Activated CD8-positive, alpha-beta T cell treated with anti-CD3 and anti-CD28 coated beads for 36 hours (primary cell): ENCODE measurements at regions not wholly inside any gene's neighbourhood (a gene's known extent, or its start where the extent isn't known, plus 50 kb on each side); places are given as distances from the start of the nearest gene placed in this dataset.

Experiments
- ATAC-seq: fragments of 200-7000 bp; cut with Tn5 transposase; one replicate; pipeline ENCODE4 v1.10.0; 2021; ENCODE audit warnings: mild to moderate bottlenecking, moderate library complexity
- CTCF ChIA-PET: fragments of 350-600 bp; sonication (Branson Sonifier 250); formaldehyde crosslinking; loops from one replicate; lab custom pipeline; 2021; ENCODE audit warnings: antibody characterized with exemption; lab: Charles Lee
- POLR2A ChIA-PET: fragments of 350-600 bp; sonication (Branson Sonifier 250); formaldehyde crosslinking; loops from one replicate; lab custom pipeline; 2021; ENCODE audit warnings: antibody characterized with exemption; lab: Charles Lee
- DNase-seq: peaks from one replicate; pipeline ENCODE4 v3.0.0-alpha.2; 2020
- H3K27ac Mint-ChIP-seq: one replicate; pipeline ENCODE4 v1.8.0; 2021; ENCODE audit warnings: mild to moderate bottlenecking, mixed read lengths
- H3K27me3 Mint-ChIP-seq: one replicate; pipeline ENCODE4 v1.8.0; 2021; ENCODE audit warnings: mixed read lengths
- H3K36me3 Mint-ChIP-seq: one replicate; pipeline ENCODE4 v1.8.0; 2021; ENCODE audit warnings: low read depth, mixed read lengths
- H3K4me1 Mint-ChIP-seq: one replicate; pipeline ENCODE4 v1.8.0; 2021; ENCODE audit warnings: low read depth, mixed read lengths
- H3K4me3 Mint-ChIP-seq: one replicate; pipeline ENCODE4 v1.8.0; 2021; ENCODE audit warnings: mild to moderate bottlenecking, moderate library complexity, mixed read lengths
- H3K9me3 Mint-ChIP-seq: one replicate; pipeline ENCODE4 v1.8.0; 2021; ENCODE audit warnings: mixed read lengths
- intact Hi-C: fragments of 100-400 bp; cut with micrococcal nuclease; formaldehyde crosslinking; loops from one replicate; pipeline ENCODE4 v1.10.0; 2022
- TF ChIP-seq, protein P1 (sequence below): fragments of 200-600 bp; IDR thresholded peaks from one replicate; pipeline ENCODE4 v1.8.0; 2022; ENCODE audit warnings: antibody characterized with exemption, mild to moderate bottlenecking

GRCh38 chr11:116542406-116542805, 230.4 kb downstream of the BUD13 start:
- POLR2A ChIA-PET, result no interaction called here
- no peaks in the 10 kb centered on the region for H3K36me3 Mint-ChIP-seq

GRCh38 chr11:116541460-116541859, 231.3 kb downstream of the BUD13 start:
- TF ChIP-seq, protein P1, sequence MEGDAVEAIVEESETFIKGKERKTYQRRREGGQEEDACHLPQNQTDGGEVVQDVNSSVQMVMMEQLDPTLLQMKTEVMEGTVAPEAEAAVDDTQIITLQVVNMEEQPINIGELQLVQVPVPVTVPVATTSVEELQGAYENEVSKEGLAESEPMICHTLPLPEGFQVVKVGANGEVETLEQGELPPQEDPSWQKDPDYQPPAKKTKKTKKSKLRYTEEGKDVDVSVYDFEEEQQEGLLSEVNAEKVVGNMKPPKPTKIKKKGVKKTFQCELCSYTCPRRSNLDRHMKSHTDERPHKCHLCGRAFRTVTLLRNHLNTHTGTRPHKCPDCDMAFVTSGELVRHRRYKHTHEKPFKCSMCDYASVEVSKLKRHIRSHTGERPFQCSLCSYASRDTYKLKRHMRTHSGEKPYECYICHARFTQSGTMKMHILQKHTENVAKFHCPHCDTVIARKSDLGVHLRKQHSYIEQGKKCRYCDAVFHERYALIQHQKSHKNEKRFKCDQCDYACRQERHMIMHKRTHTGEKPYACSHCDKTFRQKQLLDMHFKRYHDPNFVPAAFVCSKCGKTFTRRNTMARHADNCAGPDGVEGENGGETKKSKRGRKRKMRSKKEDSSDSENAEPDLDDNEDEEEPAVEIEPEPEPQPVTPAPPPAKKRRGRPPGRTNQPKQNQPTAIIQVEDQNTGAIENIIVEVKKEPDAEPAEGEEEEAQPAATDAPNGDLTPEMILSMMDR, result no peak
- no peak overlapping the region for H3K27ac Mint-ChIP-seq
- DNase-seq, result no peak
- H3K9me3 Mint-ChIP-seq, result no peaks in the 10 kb centered on the region
- intact Hi-C loops, result no loop called here
- H3K4me1 Mint-ChIP-seq, result no peaks in the 10 kb centered on the region
- H3K27me3 Mint-ChIP-seq, result peaks cover 2% of the 10 kb centered on the region
- H3K36me3 Mint-ChIP-seq, result no peaks in the 10 kb centered on the region
- ChIA-PET CTCF (no interaction called here), POLR2A (no interaction called here)
- H3K4me3 Mint-ChIP-seq, result no peak overlapping the region
- no peak for ATAC-seq

More at GRCh38 chr11:116542406-116542805, 230.4 kb downstream of the BUD13 start:
- Mint-ChIP-seq H3K4me3 (no peak overlapping the region), H3K4me1 (no peaks in the 10 kb centered on the region), H3K27ac (no peak overlapping the region), H3K27me3 (peaks cover 2% of the 10 kb centered on the region), H3K9me3 (no peaks in the 10 kb centered on the region)
- TF ChIP-seq, protein P1, result no peak
- CTCF ChIA-PET, result no interaction called here
- ATAC-seq (no peak), DNase-seq (no peak)
- intact Hi-C loops, result no loop called here

- DNase-seq (no peak), ATAC-seq (no peak)
- POLR2A ChIA-PET, result no interaction called here
- TF ChIP-seq, protein P1, result no peak
- CTCF ChIA-PET, result no interaction called here
- H3K36me3 Mint-ChIP-seq, result no peaks in the 10 kb centered on the region
- no peak overlapping the region for H3K27ac Mint-ChIP-seq
- intact Hi-C loops, result no loop called here
- no peak overlapping the region for H3K4me3 Mint-ChIP-seq
- H3K4me1 Mint-ChIP-seq, result no peaks in the 10 kb centered on the region
- peaks cover 2% of the 10 kb centered on the region for H3K27me3 Mint-ChIP-seq
- H3K9me3 Mint-ChIP-seq, result no peaks in the 10 kb centered on the region
Observed at GRCh38 chr11:116540645-116541304, 232.0 kb downstream of the BUD13 start.

DNA sequence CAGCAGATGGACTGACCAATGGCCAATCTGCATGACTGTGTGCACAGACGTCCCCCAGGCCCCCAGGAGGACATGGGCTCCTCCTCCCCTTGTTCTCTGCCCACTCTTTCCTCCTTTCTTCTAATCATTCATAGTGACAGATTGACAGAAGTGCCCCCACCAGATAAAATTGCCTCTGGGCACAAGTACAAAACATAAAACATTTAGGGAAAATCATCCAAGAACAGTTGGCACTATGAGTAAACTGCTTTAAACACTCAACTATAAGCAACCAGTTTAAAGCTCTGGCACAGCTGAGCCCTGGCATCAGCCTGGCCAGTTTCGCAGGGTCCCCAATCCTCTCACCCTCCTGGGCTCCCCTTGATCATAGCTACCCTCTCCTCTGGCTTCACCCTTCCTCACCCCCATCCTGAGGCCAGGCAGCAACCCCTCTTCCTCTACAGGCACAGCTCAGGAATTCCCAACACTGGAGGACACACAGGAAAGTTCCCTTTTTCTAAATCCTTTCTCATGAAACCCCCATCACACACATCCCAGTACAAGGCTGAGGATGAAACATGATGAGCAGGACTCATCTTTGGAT, 232.9 kb downstream of the BUD13 start:
- H3K36me3 Mint-ChIP-seq, result no peaks in the 10 kb centered on the region
- H3K27ac Mint-ChIP-seq, result no peak overlapping the region
- CTCF ChIA-PET, result no interaction called here
- H3K9me3 Mint-ChIP-seq, result no peaks in the 10 kb centered on the region
- DNase-seq (no peak), ATAC-seq (no peak)
- no peaks in the 10 kb centered on the region for H3K4me1 Mint-ChIP-seq
- intact Hi-C loops, result no loop called here
- no peak overlapping the region for H3K4me3 Mint-ChIP-seq
- H3K27me3 Mint-ChIP-seq, result peaks cover 2% of the 10 kb centered on the region
- TF ChIP-seq, protein P1, result no peak
- POLR2A ChIA-PET, result no interaction called here

- no peaks in the 10 kb centered on the region for H3K9me3 Mint-ChIP-seq
- H3K4me1 Mint-ChIP-seq, result no peaks in the 10 kb centered on the region
- CTCF ChIA-PET, result no interaction called here
Observed at GRCh38 chr11:116539211-116539610, 233.6 kb downstream of the BUD13 start.

More at GRCh38 chr11:116539211-116539610, 233.6 kb downstream of the BUD13 start:
- Mint-ChIP-seq H3K27me3 (peaks cover 4% of the 10 kb centered on the region), H3K4me3 (no peak overlapping the region), H3K36me3 (no peaks in the 10 kb centered on the region), H3K27ac (no peak overlapping the region)
- ATAC-seq (no peak), DNase-seq (no peak)
- intact Hi-C loops, result no loop called here
- POLR2A ChIA-PET, result no interaction called here
- TF ChIP-seq, protein P1, result no peak
